Mucosa of descending colon (tissue), 3 donors: ENCODE measurements at regions not wholly inside any gene's neighbourhood (a gene's known extent, or its start where the extent isn't known, plus 50 kb on each side); places are given as distances from the start of the nearest gene placed in this dataset.

Experiments used
- ATAC-seq: fragments of 200-7000 bp; cut with Tn5 transposase; one replicate; pipeline ENCODE4 v1.9.1; 2020; ENCODE audit warnings: mild to moderate bottlenecking, moderate library complexity
- DNase-seq, 3 donors: peaks; one replicate each; pipeline ENCODE4 v3.0.0-alpha.2; 2020
- H3K36me3 ChIP-seq: fragments of 200-600 bp; one replicate; pipeline ENCODE4 v1.8.0; 2021; ENCODE audit warnings: low read depth, mild to moderate bottlenecking
- H3K4me1 ChIP-seq: fragments of 200-600 bp; one replicate; pipeline ENCODE4 v1.8.0; 2021; ENCODE audit warnings: low read depth, mild to moderate bottlenecking
- H3K4me3 ChIP-seq: fragments of 200-600 bp; one replicate; pipeline ENCODE4 v1.8.0; 2021; ENCODE audit warnings: mild to moderate bottlenecking
- H3K9me3 ChIP-seq: fragments of 200-600 bp; one replicate; pipeline ENCODE4 v1.8.0; 2021; ENCODE audit warnings: mild to moderate bottlenecking
- CTCF ChIP-seq: fragments of 200-600 bp; IDR thresholded peaks from one replicate; pipeline ENCODE4 v1.8.0; 2022; ENCODE audit warnings: antibody characterized with exemption, mild to moderate bottlenecking
- intact Hi-C, 2 donors: fragments of 100-400 bp; cut with DNase I in 1 of 2; cut with micrococcal nuclease in 1 of 2; formaldehyde crosslinking; loops; one replicate each; pipeline versions ENCODE4 v1.11.0 to v1.11.1; 2022; cut with DNase I, micrococcal nuclease
- donor health status: DM: no; HTN: no; CAD: no; lungs with moderate emphysema.
- donor health status: DM: no; HTN: no; CAD: no.
- donor health status: DM: no; HTN: yes; CAD: no.

DNA sequence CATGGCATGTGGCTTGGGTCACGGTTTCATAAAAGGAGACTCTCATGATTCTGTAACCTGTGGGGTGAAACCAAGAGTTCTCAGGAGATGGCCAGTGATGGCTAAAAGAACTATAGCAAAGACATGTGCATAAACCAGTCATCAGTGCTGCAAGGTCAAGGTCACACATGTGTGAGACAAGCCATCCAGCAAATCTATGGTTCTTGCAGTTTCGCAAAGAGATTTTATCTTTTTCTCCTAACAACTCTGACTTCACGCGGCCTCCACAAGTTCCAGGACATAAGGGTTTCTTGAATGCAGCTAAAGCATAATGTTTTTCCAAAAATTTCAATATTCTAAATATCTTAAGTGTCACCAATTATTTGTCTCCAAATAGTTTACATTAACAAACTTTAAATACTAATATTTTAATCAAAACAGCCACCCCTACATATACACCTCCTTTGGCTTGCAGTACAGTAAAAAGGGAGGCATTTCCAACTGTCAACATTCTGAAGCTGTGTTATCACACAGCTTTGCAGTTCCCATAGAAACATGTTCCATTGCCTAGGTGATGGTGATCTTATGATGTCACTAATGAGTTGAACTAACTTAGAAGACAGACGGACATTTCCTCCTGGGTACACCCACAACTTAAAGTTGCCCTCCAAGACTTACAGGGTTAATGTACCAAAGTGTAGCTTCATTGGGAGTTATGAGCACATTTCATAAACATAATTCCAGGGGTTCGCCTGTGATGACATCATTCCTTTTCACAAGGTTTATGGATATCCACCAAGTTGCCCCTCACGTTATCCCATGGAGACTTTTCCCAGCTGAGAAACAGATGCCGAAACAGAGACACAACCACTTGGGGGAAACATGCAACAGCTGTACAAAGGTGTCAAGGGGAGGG lies 250.9 kb upstream of the PDE10A start:
- Histone ChIP-seq H3K36me3 (no peaks in the 10 kb centered on the region), H3K4me1 (no peaks in the 10 kb centered on the region), H3K9me3 (no peaks in the 10 kb centered on the region), H3K4me3 (no peak overlapping the region)
- DNase-seq (no peak), ATAC-seq (no peak)
- intact Hi-C loops: no loop called here
- no peak for TF ChIP-seq CTCF

DNA sequence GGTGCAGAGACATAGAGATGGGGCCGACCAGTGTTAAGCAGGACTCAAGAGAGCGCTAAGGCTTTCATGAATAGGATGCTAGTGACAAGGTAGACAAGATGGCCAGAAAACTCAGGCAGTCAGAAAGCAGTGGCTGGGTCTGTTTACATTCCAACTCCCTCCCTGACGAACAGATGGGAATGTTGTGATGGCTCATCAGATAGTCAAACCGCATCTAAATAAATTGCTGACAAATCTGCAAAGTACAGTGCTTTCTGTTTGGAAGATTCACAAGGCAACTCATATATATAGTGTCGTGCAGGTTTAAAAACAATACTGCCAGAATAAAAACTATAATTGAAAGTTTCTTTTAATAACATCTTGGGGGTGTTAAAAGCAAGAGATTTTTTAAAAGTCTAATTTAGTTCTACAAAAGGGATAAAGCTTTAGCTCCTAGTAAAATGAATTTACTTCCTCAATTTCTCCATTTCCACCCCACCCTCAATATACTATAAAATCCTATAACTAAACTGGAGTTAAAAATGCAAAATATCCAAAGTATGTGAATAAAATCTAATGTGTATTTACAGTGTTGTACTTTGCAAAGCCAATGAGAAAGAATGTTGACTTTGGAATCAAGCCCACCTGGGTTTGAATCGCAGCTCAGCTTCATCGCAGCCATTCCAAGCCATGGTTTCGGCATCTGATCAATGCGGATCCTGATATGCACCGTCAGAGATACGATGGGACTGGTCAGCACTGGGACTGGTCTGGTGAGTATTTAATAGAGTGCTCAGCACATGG lies 247.3 kb upstream of the PDE10A start:
- Histone ChIP-seq H3K4me3 (no peak overlapping the region), H3K4me1 (no peaks in the 10 kb centered on the region), H3K36me3 (no peaks in the 10 kb centered on the region), H3K9me3 (no peaks in the 10 kb centered on the region)
- DNase-seq (no peak), ATAC-seq (no peak)
- intact Hi-C loops: no loop called here
- TF ChIP-seq CTCF: no peak

GRCh38 chr6:165906736-165907135 lies 243.7 kb upstream of the PDE10A start:
- Histone ChIP-seq H3K36me3 (no peaks in the 10 kb centered on the region), H3K4me1 (no peaks in the 10 kb centered on the region), H3K4me3 (no peak overlapping the region), H3K9me3 (no peaks in the 10 kb centered on the region)
- TF ChIP-seq CTCF: no peak
- DNase-seq: no peak
- ATAC-seq: no peak
- intact Hi-C loops: no loop called here

DNA sequence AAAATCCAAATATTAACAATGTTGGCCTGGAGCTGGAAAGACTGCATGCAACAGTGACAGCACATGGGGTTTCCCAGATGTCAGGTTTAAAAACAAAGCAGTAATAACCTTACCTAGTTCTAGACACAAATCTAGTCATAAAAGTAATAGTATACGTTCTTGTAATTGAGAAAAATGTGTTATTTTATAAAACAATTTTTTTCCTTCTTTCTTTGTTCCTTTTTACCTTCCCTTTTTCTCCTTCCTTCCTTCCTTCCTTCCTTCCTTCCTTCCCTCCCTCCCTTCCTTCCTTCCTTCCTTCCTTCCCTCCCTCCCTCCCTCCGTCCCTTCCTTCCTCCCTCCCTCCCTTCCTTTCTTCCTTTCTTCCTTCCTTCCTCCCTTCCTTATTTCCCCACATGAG lies 242.7 kb upstream of the PDE10A start:
- no peak for ATAC-seq
- H3K36me3 ChIP-seq: no peaks in the 10 kb centered on the region
- H3K4me3 ChIP-seq: no peak overlapping the region
- H3K4me1 ChIP-seq: no peaks in the 10 kb centered on the region
- DNase-seq: no peak
- TF ChIP-seq CTCF: no peak
- no peaks in the 10 kb centered on the region for H3K9me3 ChIP-seq
- intact Hi-C loops: no loop called here

- no peak for DNase-seq
- H3K36me3 ChIP-seq: no peaks in the 10 kb centered on the region
- intact Hi-C loops: no loop called here
- TF ChIP-seq CTCF: no peak
- no peak overlapping the region for H3K4me3 ChIP-seq
- H3K4me1 ChIP-seq: no peaks in the 10 kb centered on the region
- no peak for ATAC-seq
- H3K9me3 ChIP-seq: no peaks in the 10 kb centered on the region
Observed at GRCh38 chr6:165900970-165901369, 237.9 kb upstream of the PDE10A start.
